ENCODE measurements at regions not wholly inside any gene's neighbourhood (a gene's known extent, or its start where the extent isn't known, plus 50 kb on each side); places are given as distances from the start of the nearest gene placed in this dataset.

DNA sequence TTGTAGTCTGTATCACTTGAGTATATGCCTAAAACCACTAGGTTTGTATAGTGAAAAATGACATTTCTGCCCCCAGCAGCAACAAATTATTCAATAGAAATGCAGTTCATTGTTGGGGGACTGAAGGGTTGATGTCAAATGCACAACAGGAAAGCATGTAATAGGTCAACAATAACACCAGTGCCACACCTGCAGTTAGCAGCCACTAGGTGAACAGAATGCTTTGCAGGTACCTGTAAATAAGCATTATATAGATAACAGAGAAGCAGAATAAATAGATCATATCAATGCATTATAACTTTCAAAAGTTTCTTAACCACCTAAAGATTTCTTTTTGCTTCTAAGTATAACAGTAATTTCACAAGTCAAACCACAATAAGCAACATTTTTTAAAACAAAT, 435.9 kb upstream of the DMAC1 start:
- TF ChIP-seq, protein P1, sequence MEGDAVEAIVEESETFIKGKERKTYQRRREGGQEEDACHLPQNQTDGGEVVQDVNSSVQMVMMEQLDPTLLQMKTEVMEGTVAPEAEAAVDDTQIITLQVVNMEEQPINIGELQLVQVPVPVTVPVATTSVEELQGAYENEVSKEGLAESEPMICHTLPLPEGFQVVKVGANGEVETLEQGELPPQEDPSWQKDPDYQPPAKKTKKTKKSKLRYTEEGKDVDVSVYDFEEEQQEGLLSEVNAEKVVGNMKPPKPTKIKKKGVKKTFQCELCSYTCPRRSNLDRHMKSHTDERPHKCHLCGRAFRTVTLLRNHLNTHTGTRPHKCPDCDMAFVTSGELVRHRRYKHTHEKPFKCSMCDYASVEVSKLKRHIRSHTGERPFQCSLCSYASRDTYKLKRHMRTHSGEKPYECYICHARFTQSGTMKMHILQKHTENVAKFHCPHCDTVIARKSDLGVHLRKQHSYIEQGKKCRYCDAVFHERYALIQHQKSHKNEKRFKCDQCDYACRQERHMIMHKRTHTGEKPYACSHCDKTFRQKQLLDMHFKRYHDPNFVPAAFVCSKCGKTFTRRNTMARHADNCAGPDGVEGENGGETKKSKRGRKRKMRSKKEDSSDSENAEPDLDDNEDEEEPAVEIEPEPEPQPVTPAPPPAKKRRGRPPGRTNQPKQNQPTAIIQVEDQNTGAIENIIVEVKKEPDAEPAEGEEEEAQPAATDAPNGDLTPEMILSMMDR (conservative IDR thresholded peaks at IDR 0.05): peak; percentile 58
- no peak for DNase-seq

More for the DNA sequence above, 435.9 kb upstream of the DMAC1 start:
- Histone ChIP-seq H2AFZ (ENCODE audit: low read length) (no peak overlapping the region), H3K4ac (ENCODE audit: low read depth, low read length) (no peak overlapping the region), H3K56ac (ENCODE audit: insufficient read length, low read depth, low read length) (no peak overlapping the region), H3T11ph (ENCODE audit: low read length) (no peak overlapping the region), H3K4me2 (ENCODE audit: insufficient read depth, insufficient read length, low read length) (no peak overlapping the region), H3K79me1 (ENCODE audit: insufficient read depth, low read depth, low read length, poor library complexity, severe bottlenecking) (no peaks in the 10 kb centered on the region), H3K4me1 (ENCODE audit: insufficient read depth, low read length) (no peaks in the 10 kb centered on the region; the same call in none of the 2 replicates), H2BK120ac (ENCODE audit: low read depth, low read length, poor library complexity, severe bottlenecking) (no peak overlapping the region), H4K20me1 (ENCODE audit: control insufficient read depth, insufficient read depth, insufficient read length) (no peaks in the 10 kb centered on the region), H3K9me3 (ENCODE audit: control insufficient read depth, low read depth, low read length) (no peaks in the 10 kb centered on the region), H4K91ac (ENCODE audit: insufficient read length, low read depth, low read length) (no peak overlapping the region), H4K8ac (replicated peaks; ENCODE audit: insufficient read length, low read depth, low read length) (no peak overlapping the region), H2BK15ac (ENCODE audit: low read depth, low read length) (no peak overlapping the region), H3K27ac (ENCODE audit: insufficient read length, low read depth, low read length) (no peak overlapping the region), H3K18ac (ENCODE audit: insufficient read length, low read depth, low read length) (no peak overlapping the region), H3K27me3 (ENCODE audit: insufficient read depth, low read length) (no peaks in the 10 kb centered on the region), H3K23ac (ENCODE audit: insufficient read length, low read depth, low read length) (no peak overlapping the region), H3K23me2 (ENCODE audit: insufficient read length, low read depth, low read length, poor library complexity, severe bottlenecking) (no peaks in the 10 kb centered on the region), H3K9ac (ENCODE audit: extremely low read depth, insufficient read length, low read length) (no peak overlapping the region), H2BK20ac (ENCODE audit: low read depth, low read length, poor library complexity, severe bottlenecking) (no peak overlapping the region), H3K79me2 (ENCODE audit: insufficient read depth, low read length) (no peaks in the 10 kb centered on the region), H2BK12ac (ENCODE audit: insufficient read length, low read depth, low read length) (no peak overlapping the region), H3K14ac (ENCODE audit: insufficient read depth, low read length) (no peak overlapping the region), H2BK5ac (ENCODE audit: insufficient read length, low read length) (no peak overlapping the region), H4K5ac (ENCODE audit: insufficient read length, low read depth, low read length) (no peak overlapping the region), H2AK5ac (ENCODE audit: insufficient read length, low read length) (no peak overlapping the region)
- Mint-ChIP-seq H3K4me3 (no peak overlapping the region), H3K4me1 (peaks cover 15 to 20% of the 10 kb centered on the region in 2 experiments), H3K36me3 (ENCODE audit: insufficient read depth in 1 of 3, low read depth in 3 of 3) (no peaks in the 10 kb centered on the region), H3K27ac (no peak overlapping the region), H3K27me3 (ENCODE audit: low read depth) (no peaks in the 10 kb centered on the region; the same call in 1 of the 2 replicates), H3K9me3 (no peaks in the 10 kb centered on the region)

Measured in H9 (cell line).